SK-N-SH treated with all-trans-retinoic acid at 6 μM for 48 hours (cell line): ENCODE measurements at regions not wholly inside any gene's neighbourhood (a gene's known extent, or its start where the extent isn't known, plus 50 kb on each side); places are given as distances from the start of the nearest gene placed in this dataset.

Experiments
- ATAC-seq: fragments of 200-7000 bp; cut with Tn5 transposase; 3 replicates; pipeline ENCODE4 v1.9.1; 2020; ENCODE audit warnings: mild to moderate bottlenecking, moderate library complexity
- ARNTL ChIP-seq: fragments of 450-650 bp; formaldehyde crosslinking; IDR thresholded peaks from 2 replicates; pipeline ENCODE4 v1.5.0; 2020; ENCODE audit warnings: low read depth, mild to moderate bottlenecking, moderate library complexity, borderline replicate concordance
- BACH2 ChIP-seq: fragments of 250-450 bp; sonication (Bioruptor Pico); IDR thresholded peaks from 2 replicates; pipeline ENCODE4 v1.9.0; 2021; ENCODE audit warnings: mild to moderate bottlenecking, borderline replicate concordance
- CREB5 ChIP-seq: fragments of 250-450 bp; sonication (Bioruptor Pico); IDR thresholded peaks from 2 replicates; pipeline ENCODE4 v1.5.1; 2020; ENCODE audit warnings: low read depth, mild to moderate bottlenecking, moderate library complexity
- CSDC2 ChIP-seq: fragments of 250-450 bp; sonication (Bioruptor Pico); IDR thresholded peaks from 2 replicates; pipeline ENCODE4 v1.5.0; 2020; ENCODE audit warnings: mild to moderate bottlenecking, moderate library complexity
- CSRNP3 ChIP-seq: fragments of 250-450 bp; sonication (Bioruptor Pico); IDR thresholded peaks from 2 replicates; pipeline ENCODE4 v1.5.1; 2021; ENCODE audit warnings: mild to moderate bottlenecking, moderate library complexity
- GLIS3 ChIP-seq: fragments of 250-450 bp; sonication (Bioruptor Pico); IDR thresholded peaks from 2 replicates; pipeline ENCODE4 v1.5.0; 2020; ENCODE audit warnings: mild to moderate bottlenecking, moderate library complexity
- ISL1 ChIP-seq: fragments of 250-450 bp; sonication (Bioruptor Pico); IDR thresholded peaks from 2 replicates; pipeline ENCODE4 v2.1.2; 2022; ENCODE audit warnings: mild to moderate bottlenecking, moderate library complexity
- OSR1 ChIP-seq: fragments of 250-450 bp; sonication (Bioruptor Pico); IDR thresholded peaks from 2 replicates; pipeline ENCODE4 v1.8.0; 2022; ENCODE audit warnings: moderate library complexity, mild to moderate bottlenecking, inconsistent platforms
- PATZ1 ChIP-seq: fragments of 250-450 bp; sonication (Bioruptor Pico); IDR thresholded peaks from 2 replicates; pipeline ENCODE4 v1.8.0; 2020; ENCODE audit warnings: mild to moderate bottlenecking, moderate library complexity, borderline replicate concordance
- POU6F1 ChIP-seq: fragments of 250-450 bp; sonication (Bioruptor Pico); IDR thresholded peaks from 2 replicates; pipeline ENCODE4 v1.8.0; 2021; ENCODE audit warnings: low read depth, mild to moderate bottlenecking, moderate library complexity, borderline replicate concordance
- PPARA ChIP-seq: fragments of 250-450 bp; sonication (Bioruptor Pico); IDR thresholded peaks from 2 replicates; pipeline ENCODE4 v1.5.0; 2020; ENCODE audit warnings: mild to moderate bottlenecking, borderline replicate concordance
- RARB ChIP-seq: fragments of 250-450 bp; sonication (Bioruptor Pico); IDR thresholded peaks from 2 replicates; pipeline ENCODE4 v1.8.0; 2021; ENCODE audit warnings: mild to moderate bottlenecking, moderate library complexity
- SNAI2 ChIP-seq: fragments of 250-450 bp; sonication (Bioruptor Pico); IDR thresholded peaks from 2 replicates; pipeline ENCODE4 v1.5.0; 2020; ENCODE audit warnings: mild to moderate bottlenecking, moderate library complexity
- TCF4 ChIP-seq: fragments of 250-450 bp; sonication (Bioruptor Pico); IDR thresholded peaks from 2 replicates; pipeline ENCODE4 v1.8.0; 2021; ENCODE audit warnings: mild to moderate bottlenecking, moderate library complexity, borderline replicate concordance
- TSHZ2 ChIP-seq: fragments of 250-450 bp; sonication (Bioruptor Pico); IDR thresholded peaks from 2 replicates; pipeline ENCODE4 v1.5.0; 2020; ENCODE audit warnings: mild to moderate bottlenecking, moderate library complexity
- ZC3H10 ChIP-seq: fragments of 250-450 bp; sonication (Bioruptor Pico); IDR thresholded peaks from 2 replicates; pipeline ENCODE4 v1.5.1; 2021; ENCODE audit warnings: mild to moderate bottlenecking, moderate library complexity
- ZFP3 ChIP-seq: fragments of 250-450 bp; sonication (Bioruptor Pico); IDR thresholded peaks from 2 replicates; pipeline ENCODE4 v1.5.0; 2020; ENCODE audit warnings: mild to moderate bottlenecking, moderate library complexity
- ZNF565 ChIP-seq: fragments of 450-650 bp; formaldehyde crosslinking; conservative IDR thresholded peaks from 2 replicates; pipeline ENCODE4 v1.5.0; 2020; ENCODE audit warnings: low read depth, mild to moderate bottlenecking, moderate library complexity
- ZNF70 ChIP-seq: fragments of 450-650 bp; formaldehyde crosslinking; IDR thresholded peaks from 2 replicates; pipeline ENCODE4 v1.5.0; 2020; ENCODE audit warnings: mild to moderate bottlenecking, moderate library complexity
- ZNF8 ChIP-seq: fragments of 450-650 bp; formaldehyde crosslinking; IDR thresholded peaks from 2 replicates; pipeline ENCODE4 v1.5.0; 2020; ENCODE audit warnings: mild to moderate bottlenecking, moderate library complexity

GRCh38 chr4:128653527-128654444, 155.7 kb upstream of the JADE1 start:
- ATAC-seq: no peak
- TF ChIP-seq TSHZ2 (CRISPR knock-in tag) (no peak), ZC3H10 (CRISPR knock-in tag) (no peak), POU6F1 (CRISPR knock-in tag) (no peak), CREB5 (CRISPR knock-in tag) (no peak), ZNF70 (no peak), TCF4 (CRISPR knock-in tag) (no peak), CSDC2 (no peak), ISL1 (CRISPR knock-in tag) (no peak), PPARA (CRISPR knock-in tag) (no peak), RARB (no peak), BACH2 (no peak), GLIS3 (CRISPR knock-in tag) (no peak), ZNF565 (CRISPR knock-in tag) (no peak), PATZ1 (CRISPR knock-in tag) (no peak), ARNTL (CRISPR knock-in tag) (no peak), ZNF8 (CRISPR knock-in tag) (no peak), CSRNP3 (no peak)

DNA sequence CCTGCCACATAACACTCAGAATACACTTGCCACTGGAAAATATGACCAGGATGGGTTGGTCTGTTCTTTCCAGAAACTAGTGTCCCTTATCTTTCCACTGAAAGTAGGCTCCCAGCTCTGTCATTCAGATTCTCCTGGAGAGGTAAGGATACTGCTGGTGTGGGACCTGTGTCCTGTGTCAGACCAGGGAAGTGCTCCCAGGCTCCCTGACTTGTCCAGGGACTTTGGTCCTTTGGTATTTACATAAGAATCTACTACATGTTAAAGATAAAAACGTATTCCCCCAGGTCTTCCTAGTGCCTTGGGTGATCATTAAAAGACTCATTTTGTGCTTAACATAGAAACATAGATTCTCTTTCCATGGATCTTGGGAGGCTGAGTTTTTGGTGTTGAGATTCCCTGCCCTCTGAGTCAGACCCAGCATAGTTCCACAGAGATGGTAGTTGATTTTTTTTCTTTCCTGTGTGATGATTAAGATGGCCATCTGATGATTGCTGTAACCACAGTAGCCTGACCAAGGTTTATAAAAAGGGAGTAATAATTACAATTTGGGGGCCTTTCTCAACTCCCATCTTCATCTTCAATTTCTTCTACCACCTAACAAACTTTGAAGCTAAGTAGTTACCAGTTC, 159.8 kb upstream of the JADE1 start:
- peak; percentile 54; the same call in 2 of the 3 replicates for ATAC-seq
- no peak for TF ChIP-seq CREB5 (CRISPR knock-in tag)
- no peak for TF ChIP-seq POU6F1 (CRISPR knock-in tag)
- TF ChIP-seq CSRNP3: no peak
- TF ChIP-seq BACH2: no peak
- no peak for TF ChIP-seq PPARA (CRISPR knock-in tag)
- no peak for TF ChIP-seq SNAI2 (CRISPR knock-in tag)
- no peak for TF ChIP-seq ARNTL (CRISPR knock-in tag)
- no peak for TF ChIP-seq ISL1 (CRISPR knock-in tag)
- TF ChIP-seq ZNF565 (CRISPR knock-in tag): no peak
- no peak for TF ChIP-seq ZNF8 (CRISPR knock-in tag)
- TF ChIP-seq PATZ1 (CRISPR knock-in tag): no peak
- no peak for TF ChIP-seq ZFP3 (CRISPR knock-in tag)
- TF ChIP-seq CSDC2: no peak
- TF ChIP-seq OSR1 (CRISPR knock-in tag): no peak
